ENCODE measurements at regions not wholly inside any gene's neighbourhood (a gene's known extent, or its start where the extent isn't known, plus 50 kb on each side); places are given as distances from the start of the nearest gene placed in this dataset.

GRCh38 chr2:51208521-51208920 lies 176.6 kb upstream of the NRXN1 start:
- Mint-ChIP-seq H3K9me3 (no peaks in the 10 kb centered on the region), H3K27ac (no peak overlapping the region), H3K36me3 (ENCODE audit: low read depth) (no peaks in the 10 kb centered on the region), H3K4me3 (no peak overlapping the region), H3K4me1 (no peaks in the 10 kb centered on the region), H3K27me3 (ENCODE audit: low read depth, poor library complexity) (no peaks in the 10 kb centered on the region)
- no peak for TF ChIP-seq CTCF (IDR thresholded peaks at IDR 0.05)
- DNase-seq, result no peak

GRCh38 chr2:51201295-51201694 lies 169.4 kb upstream of the NRXN1 start:
- Mint-ChIP-seq H3K4me3 (no peak overlapping the region), H3K27ac (no peak overlapping the region), H3K27me3 (ENCODE audit: low read depth, poor library complexity) (no peaks in the 10 kb centered on the region), H3K36me3 (ENCODE audit: low read depth) (no peaks in the 10 kb centered on the region), H3K9me3 (no peaks in the 10 kb centered on the region), H3K4me1 (no peaks in the 10 kb centered on the region)
- no peak for DNase-seq
- TF ChIP-seq CTCF (IDR thresholded peaks at IDR 0.05), result no peak

GRCh38 chr2:51194656-51195055 lies 162.7 kb upstream of the NRXN1 start:
- TF ChIP-seq CTCF (IDR thresholded peaks at IDR 0.05), result no peak
- H3K4me1 Mint-ChIP-seq, result no peaks in the 10 kb centered on the region
- H3K27me3 Mint-ChIP-seq (ENCODE audit: low read depth, poor library complexity), result no peaks in the 10 kb centered on the region
- H3K27ac Mint-ChIP-seq, result no peak overlapping the region
- H3K4me3 Mint-ChIP-seq, result no peak overlapping the region
- H3K36me3 Mint-ChIP-seq (ENCODE audit: low read depth), result no peaks in the 10 kb centered on the region
- DNase-seq, result no peak
- H3K9me3 Mint-ChIP-seq, result peaks cover 25% of the 10 kb centered on the region

GRCh38 chr2:51170273-51170672 lies 138.3 kb upstream of the NRXN1 start:
- no peak for DNase-seq
- Mint-ChIP-seq H3K27me3 (ENCODE audit: low read depth, poor library complexity) (peaks cover 5% of the 10 kb centered on the region), H3K36me3 (ENCODE audit: low read depth) (no peaks in the 10 kb centered on the region), H3K4me3 (no peak overlapping the region), H3K27ac (no peak overlapping the region), H3K9me3 (no peaks in the 10 kb centered on the region), H3K4me1 (peaks cover 6% of the 10 kb centered on the region)
- no peak for TF ChIP-seq CTCF (IDR thresholded peaks at IDR 0.05)

- Mint-ChIP-seq H3K4me1 (peaks cover 6% of the 10 kb centered on the region), H3K9me3 (no peaks in the 10 kb centered on the region), H3K27me3 (ENCODE audit: low read depth, poor library complexity) (peaks cover 5% of the 10 kb centered on the region), H3K27ac (no peak overlapping the region), H3K4me3 (no peak overlapping the region), H3K36me3 (ENCODE audit: low read depth) (no peaks in the 10 kb centered on the region)
- no peak for TF ChIP-seq CTCF (IDR thresholded peaks at IDR 0.05)
- DNase-seq, result no peak
Measured at GRCh38 chr2:51165534-51166260, 133.8 kb upstream of the NRXN1 start.

- TF ChIP-seq CTCF (IDR thresholded peaks at IDR 0.05), result no peak
Measured at GRCh38 chr2:51158251-51158650, 126.3 kb upstream of the NRXN1 start.

More at GRCh38 chr2:51158251-51158650, 126.3 kb upstream of the NRXN1 start:
- H3K9me3 Mint-ChIP-seq, result no peaks in the 10 kb centered on the region
- no peaks in the 10 kb centered on the region for H3K36me3 Mint-ChIP-seq (ENCODE audit: low read depth)
- no peaks in the 10 kb centered on the region for H3K4me1 Mint-ChIP-seq
- no peak overlapping the region for H3K27ac Mint-ChIP-seq
- no peak for DNase-seq
- H3K4me3 Mint-ChIP-seq, result no peak overlapping the region
- H3K27me3 Mint-ChIP-seq (ENCODE audit: low read depth, poor library complexity), result peaks cover 4% of the 10 kb centered on the region
